ENCODE measurements at regions not wholly inside any gene's neighbourhood (a gene's known extent, or its start where the extent isn't known, plus 50 kb on each side); places are given as distances from the start of the nearest gene placed in this dataset.

DNA sequence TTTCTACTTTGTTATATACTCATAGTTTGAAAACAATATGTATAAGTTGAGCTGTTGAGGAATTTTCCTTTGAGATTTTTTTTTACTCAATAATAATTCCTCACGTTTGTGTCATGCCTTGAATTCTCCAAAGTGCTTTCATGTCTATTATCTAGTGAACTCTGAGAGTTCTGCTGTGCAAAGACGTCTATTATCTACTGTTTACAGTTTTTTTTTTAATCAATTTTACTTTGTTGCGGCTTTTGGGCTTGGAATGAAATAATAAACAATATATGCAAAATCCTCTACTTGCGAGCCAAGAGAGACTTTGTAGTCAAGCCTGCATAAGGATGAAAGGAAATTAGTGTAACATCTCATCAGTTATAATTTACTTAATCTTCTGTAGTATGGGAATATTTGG, 107.2 kb upstream of the FRMD6 start:
- no peak for DNase-seq
- in situ Hi-C loops (cut with MboI; ENCODE audit: low sequenced_read_pairs in 4 of 4): no loop called here

DNA sequence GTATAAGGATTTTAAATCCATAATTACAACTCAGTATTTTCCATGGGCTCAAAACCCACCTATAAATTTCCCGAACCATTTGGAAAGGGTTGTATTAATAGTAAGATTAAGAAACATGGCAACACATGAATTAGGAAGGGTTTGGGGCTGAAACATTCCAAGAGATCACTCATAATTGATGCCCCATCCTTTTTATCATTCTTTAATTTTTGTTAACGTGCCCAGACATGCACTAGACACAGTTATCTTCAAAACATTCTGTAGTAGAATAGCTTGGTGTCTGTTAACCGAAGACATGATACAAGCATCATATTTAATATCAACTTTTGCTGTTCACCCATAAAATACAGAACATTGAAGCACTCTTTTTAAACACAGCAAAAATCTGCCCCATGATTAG, 106.8 kb upstream of the FRMD6 start:
- TF ChIP-seq, protein P1, sequence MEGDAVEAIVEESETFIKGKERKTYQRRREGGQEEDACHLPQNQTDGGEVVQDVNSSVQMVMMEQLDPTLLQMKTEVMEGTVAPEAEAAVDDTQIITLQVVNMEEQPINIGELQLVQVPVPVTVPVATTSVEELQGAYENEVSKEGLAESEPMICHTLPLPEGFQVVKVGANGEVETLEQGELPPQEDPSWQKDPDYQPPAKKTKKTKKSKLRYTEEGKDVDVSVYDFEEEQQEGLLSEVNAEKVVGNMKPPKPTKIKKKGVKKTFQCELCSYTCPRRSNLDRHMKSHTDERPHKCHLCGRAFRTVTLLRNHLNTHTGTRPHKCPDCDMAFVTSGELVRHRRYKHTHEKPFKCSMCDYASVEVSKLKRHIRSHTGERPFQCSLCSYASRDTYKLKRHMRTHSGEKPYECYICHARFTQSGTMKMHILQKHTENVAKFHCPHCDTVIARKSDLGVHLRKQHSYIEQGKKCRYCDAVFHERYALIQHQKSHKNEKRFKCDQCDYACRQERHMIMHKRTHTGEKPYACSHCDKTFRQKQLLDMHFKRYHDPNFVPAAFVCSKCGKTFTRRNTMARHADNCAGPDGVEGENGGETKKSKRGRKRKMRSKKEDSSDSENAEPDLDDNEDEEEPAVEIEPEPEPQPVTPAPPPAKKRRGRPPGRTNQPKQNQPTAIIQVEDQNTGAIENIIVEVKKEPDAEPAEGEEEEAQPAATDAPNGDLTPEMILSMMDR (IDR thresholded peaks at IDR 0.05 in 4 of 5, conservative IDR thresholded peaks at IDR 0.05 in 1 of 5): no peak
- TF ChIP-seq POLR2A (IDR thresholded peaks at IDR 0.05): no peak
- intact Hi-C loops (cut with DNase I; ENCODE audit: low total_unique reads): loop anchor here (5.0 kb wide), 1 partner anchor 107 kb away; the partner anchor contains the start of gene FRMD6
- Histone ChIP-seq H3K4me1 (peaks cover 15 to 21% of the 10 kb centered on the region in 2 donors), H3K27me3 (no peaks in the 10 kb centered on the region), H3K27ac (no peak overlapping the region), H3K4me3 (no peak overlapping the region), H3K36me3 (no peaks in the 10 kb centered on the region), H3K9me3 (no peaks in the 10 kb centered on the region)
- DNase-seq (no peak), ATAC-seq (no peak)
- in situ Hi-C loops (cut with MboI; ENCODE audit: low sequenced_read_pairs in 4 of 4): no loop called here

More for the DNA sequence above, 107.2 kb upstream of the FRMD6 start:
- Histone ChIP-seq H3K36me3 (no peaks in the 10 kb centered on the region), H3K9me3 (no peaks in the 10 kb centered on the region), H3K4me3 (no peak overlapping the region), H3K4me1 (peaks cover 15 to 21% of the 10 kb centered on the region in 2 donors), H3K27me3 (no peaks in the 10 kb centered on the region), H3K27ac (no peak overlapping the region)
- TF ChIP-seq POLR2A (IDR thresholded peaks at IDR 0.05): no peak
- TF ChIP-seq, protein P1 (IDR thresholded peaks at IDR 0.05 in 4 of 5, conservative IDR thresholded peaks at IDR 0.05 in 1 of 5): no peak
- intact Hi-C loops (cut with DNase I; ENCODE audit: low total_unique reads): no loop called here
- ATAC-seq: no peak

DNA sequence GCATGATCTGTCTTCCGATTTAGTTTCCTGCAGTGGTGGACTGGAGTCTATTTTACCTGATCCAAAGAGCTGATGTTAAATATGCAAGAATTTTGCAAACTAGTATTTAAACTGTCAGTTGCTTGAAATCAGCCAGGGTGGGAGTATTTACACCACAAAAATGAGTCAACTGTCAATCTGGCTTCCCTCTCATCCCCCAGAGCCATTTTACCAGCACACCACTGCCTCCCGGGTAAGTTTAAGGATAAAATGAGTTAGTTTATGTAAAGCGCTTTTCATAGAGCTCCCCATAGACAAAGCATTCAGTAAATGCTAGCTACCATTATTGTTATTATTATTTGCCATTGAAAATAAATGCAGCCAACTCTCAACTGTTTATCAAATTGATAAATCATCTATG, 106.3 kb upstream of the FRMD6 start:
- in situ Hi-C loops (cut with MboI; ENCODE audit: low sequenced_read_pairs in 4 of 4) (no loop called here), intact Hi-C loops (cut with DNase I; ENCODE audit: low total_unique reads) (loop anchor here (5.0 kb wide), 1 partner anchor 107 kb away; the partner anchor contains the start of gene FRMD6)
- H3K9me3 ChIP-seq: no peaks in the 10 kb centered on the region
- DNase-seq (no peak), ATAC-seq (no peak)
- peaks cover 15 to 21% of the 10 kb centered on the region in 2 donors for H3K4me1 ChIP-seq
- no peak for TF ChIP-seq POLR2A (IDR thresholded peaks at IDR 0.05)
- TF ChIP-seq, protein P1 (IDR thresholded peaks at IDR 0.05 in 4 of 5, conservative IDR thresholded peaks at IDR 0.05 in 1 of 5): no peak
- H3K4me3 ChIP-seq: no peak overlapping the region
- no peaks in the 10 kb centered on the region for H3K36me3 ChIP-seq
- no peaks in the 10 kb centered on the region for H3K27me3 ChIP-seq
- H3K27ac ChIP-seq: no peak overlapping the region

DNA sequence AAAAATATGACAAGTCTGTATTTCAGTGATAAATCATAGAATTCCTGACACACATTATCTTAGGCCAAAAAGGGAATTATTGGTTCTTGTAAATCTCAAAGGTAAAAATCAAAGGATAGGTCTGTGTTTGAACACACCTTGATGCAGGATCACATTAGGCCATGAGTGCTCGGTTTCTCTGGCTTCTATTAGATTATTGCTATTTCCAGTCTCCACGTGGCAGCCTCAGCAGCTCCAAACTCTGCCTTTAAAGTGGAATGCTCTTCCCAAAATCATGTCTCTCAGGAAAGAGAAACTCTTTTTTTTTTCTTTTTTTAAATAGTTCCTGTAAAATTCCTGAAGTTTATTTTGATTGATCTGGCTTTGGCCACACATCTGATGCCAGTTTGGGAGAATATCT, 105.6 kb upstream of the FRMD6 start:
- no peak for DNase-seq
- Histone ChIP-seq H3K4me3 (no peak overlapping the region), H3K4me1 (peaks cover 15 to 21% of the 10 kb centered on the region in 2 donors), H3K27ac (peak overlapping the region in 1 of 4 donors; percentile 80), H3K36me3 (no peaks in the 10 kb centered on the region), H3K27me3 (no peaks in the 10 kb centered on the region), H3K9me3 (no peaks in the 10 kb centered on the region)
- in situ Hi-C loops (cut with MboI; ENCODE audit: low sequenced_read_pairs in 4 of 4) (no loop called here), intact Hi-C loops (cut with DNase I; ENCODE audit: low total_unique reads) (loop anchor here (5.0 kb wide), 1 partner anchor 106 kb away; the partner anchor contains the start of gene FRMD6)
- ATAC-seq: peak in 1 of 2 donors; percentile 29
- TF ChIP-seq, protein P1 (IDR thresholded peaks at IDR 0.05 in 4 of 5, conservative IDR thresholded peaks at IDR 0.05 in 1 of 5): no peak
- no peak for TF ChIP-seq POLR2A (IDR thresholded peaks at IDR 0.05)

All from gastrocnemius medialis (tissue), 4 donors.